Occipital lobe (tissue), 1 donor: ENCODE measurements at regions not wholly inside any gene's neighbourhood (a gene's known extent, or its start where the extent isn't known, plus 50 kb on each side); places are given as distances from the start of the nearest gene placed in this dataset.
"Not testable (repeated sequence)": the region's sequence is repeated elsewhere in the genome, so short reads cannot be mapped to it uniquely, and the experiment has no call there.

Experiments used
- DNase-seq: peaks from one replicate; lab custom pipeline; 2025; lab: John Stamatoyannopoulos, UW

- no peak for DNase-seq
These were observed 258.6 kb upstream of the ARSJ start for GRCh38 chr4:114237997-114238396.

DNA sequence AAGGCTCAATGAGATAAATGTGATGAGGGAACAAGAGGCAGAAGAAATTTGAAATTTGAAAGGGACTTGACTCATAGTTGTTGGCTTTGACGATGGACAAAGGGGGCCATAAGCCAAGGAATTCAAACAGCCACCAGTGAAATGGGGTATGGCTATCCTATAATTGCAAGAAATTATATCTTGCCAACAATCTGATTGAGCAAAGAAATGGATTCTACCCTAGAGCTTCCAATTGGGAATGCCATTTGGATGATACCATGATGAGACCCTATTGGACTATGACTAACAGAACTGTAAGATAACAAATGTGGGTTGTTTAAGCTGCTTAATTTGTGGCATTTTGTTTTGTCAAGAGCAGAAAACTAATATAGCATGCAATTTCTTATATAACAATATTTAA lies 270.1 kb upstream of the ARSJ start:
- DNase-seq = no peak

DNA sequence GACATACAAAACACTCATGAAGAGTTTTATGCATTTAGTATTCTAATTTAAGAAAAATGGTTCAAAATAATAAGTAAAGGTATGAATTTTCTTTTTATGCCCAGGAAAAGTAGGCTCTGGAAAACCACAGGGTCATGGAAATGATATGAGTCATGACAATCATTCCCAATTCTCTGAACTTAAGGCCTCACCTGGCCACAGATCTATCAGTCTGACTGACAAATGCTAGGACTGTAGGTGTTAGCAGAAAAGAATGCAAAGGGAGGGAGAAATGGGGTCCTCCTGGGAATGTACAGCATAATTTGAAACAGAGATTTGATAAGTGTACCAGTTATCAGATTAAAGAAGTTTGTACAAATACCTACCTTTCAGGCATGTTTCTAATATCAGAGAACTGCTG lies 270.5 kb upstream of the ARSJ start:
- no peak for DNase-seq

- DNase-seq = no peak
These were observed 271.0 kb upstream of the ARSJ start for GRCh38 chr4:114250439-114250891.

DNA sequence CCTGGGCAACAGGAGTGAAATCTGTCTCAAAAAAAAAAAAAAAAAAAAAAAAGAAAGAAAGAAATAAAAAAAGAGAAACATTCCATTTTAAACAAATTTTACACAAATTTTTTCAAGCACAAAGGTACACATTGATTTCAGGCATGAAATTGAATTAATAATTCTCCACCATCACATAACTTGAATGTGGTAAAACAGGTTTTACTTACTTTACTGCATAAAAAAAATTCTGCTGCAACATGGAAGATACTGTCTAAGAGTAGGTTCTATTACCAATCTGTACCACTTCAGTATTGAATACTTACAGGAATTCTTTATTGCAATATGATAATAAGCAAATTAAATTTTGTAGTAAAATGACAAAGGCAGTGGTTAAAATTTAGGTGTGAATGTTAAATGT lies 271.6 kb upstream of the ARSJ start:
- no peak for DNase-seq

GRCh38 chr4:114252499-114252898 lies 273.1 kb upstream of the ARSJ start:
- no peak for DNase-seq

GRCh38 chr4:114257501-114257900 lies 278.1 kb upstream of the ARSJ start:
- no peak for DNase-seq

- DNase-seq = not testable (repeated sequence)
These were observed 283.0 kb upstream of the ARSJ start for GRCh38 chr4:114262421-114262820.

DNA sequence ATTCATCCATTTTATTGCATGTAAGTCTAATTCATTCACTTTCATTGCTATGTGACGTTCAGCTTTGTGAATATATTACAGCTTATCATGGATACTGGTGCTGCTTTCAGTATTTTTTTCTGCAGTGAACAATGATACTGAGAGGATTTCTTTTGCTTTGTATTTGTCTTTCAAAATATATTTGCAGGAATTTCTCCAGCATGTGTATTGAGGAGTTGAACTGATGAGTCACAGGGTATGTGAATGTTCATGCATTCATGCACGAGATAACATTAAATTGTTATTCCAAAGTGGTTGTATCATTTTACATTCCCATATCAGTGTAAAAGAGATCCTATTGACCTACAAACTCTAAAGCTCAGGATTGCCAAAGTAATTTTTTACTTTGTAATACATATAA lies 283.8 kb upstream of the ARSJ start:
- DNase-seq = no peak

GRCh38 chr4:114264452-114264851 lies 285.0 kb upstream of the ARSJ start:
- no peak for DNase-seq

DNA sequence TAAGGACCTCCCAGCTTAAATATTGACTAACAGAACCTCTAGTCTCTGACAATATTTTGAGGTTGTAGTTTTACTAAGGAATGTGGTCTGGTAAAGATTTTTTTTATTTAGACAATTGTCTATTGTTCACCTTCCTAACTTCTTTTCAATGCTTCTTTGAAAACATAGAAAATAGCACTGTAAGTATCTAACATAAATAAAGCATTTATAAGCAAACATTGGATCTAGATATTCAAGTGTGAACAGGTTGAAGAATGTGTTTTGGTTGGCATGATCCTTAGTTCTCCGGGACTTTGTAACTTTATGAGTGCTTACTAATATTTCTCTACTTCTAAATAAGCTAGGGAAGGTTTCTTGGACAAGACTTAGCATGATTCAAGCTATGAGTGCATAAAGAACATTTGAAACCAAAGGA lies 285.4 kb upstream of the ARSJ start:
- no peak for DNase-seq

DNA sequence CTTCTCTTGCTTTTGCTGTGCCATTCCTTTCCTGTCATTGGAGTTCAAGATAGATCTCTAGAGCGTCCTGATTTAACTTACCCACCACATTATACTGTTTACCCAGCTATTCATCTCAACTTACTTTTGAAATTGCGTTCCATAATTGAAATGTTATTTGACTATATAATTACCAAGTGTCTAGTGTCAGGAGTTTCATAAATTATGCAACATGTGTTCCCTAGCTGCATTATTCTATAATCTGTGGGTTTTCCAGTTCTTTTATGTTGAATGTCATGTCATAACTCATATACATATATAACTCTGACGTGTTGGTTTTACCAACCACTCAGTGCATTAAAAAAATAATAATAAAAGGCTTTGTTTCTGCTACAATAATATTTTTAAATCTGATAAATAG lies 285.9 kb upstream of the ARSJ start:
- DNase-seq = no peak

DNA sequence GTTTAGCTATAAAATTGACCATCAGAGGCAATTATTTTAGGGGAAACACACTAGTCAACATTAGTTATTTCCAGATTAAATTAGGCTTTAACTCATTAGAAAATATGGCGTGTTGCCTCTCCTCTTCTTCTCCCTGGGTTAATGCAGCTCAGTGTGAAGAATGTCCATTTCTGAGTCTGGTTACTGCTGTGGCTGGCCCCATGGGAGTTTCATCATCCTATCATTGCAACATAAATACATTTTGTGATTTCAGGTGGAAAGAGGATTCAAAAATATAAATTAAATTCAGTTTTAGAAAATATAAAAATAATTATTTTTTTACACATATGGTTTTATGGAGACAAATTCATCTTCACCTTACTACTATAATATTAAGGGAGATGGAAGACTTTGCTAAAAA lies 288.5 kb upstream of the ARSJ start:
- DNase-seq = no peak

DNA sequence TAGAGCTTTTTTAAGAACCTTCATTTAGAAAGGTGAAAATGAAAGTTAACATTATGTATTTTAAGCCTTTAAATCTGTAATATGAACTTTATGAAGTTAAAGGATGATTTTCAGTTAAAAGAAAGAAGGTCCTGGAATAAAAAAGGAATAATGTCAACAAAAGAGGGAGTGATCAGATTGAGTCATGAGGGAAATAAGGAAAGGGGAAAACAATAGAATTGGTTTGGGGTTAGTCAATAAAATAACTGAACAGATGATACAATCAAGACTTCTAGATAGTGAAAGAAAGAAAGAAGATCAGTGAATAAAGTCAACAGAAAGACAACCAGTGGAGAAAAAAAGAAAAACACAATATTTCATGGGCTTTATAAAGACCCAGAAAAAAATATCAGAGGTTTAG lies 291.6 kb upstream of the ARSJ start:
- DNase-seq = no peak

- DNase-seq = no peak
These were observed 292.8 kb upstream of the ARSJ start for GRCh38 chr4:114272226-114272625.

DNA sequence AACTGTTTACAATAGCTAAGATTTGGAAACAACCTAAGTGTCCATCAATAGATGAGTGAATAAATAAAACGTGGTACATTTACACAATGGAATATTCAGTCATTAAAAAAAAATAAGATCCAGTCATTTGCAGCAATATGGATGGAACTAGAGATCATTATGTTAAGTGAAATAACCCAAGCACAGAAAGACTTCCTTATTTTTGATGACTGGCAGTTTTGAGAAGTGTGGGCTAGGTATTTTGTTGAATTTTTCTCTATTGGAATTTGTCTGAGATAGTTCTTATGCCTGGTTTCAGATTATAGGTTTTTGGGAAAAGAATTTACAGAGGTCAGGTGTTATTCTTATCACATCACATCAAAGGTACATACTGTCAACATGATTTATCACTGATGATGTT lies 293.8 kb upstream of the ARSJ start:
- DNase-seq = no peak

DNA sequence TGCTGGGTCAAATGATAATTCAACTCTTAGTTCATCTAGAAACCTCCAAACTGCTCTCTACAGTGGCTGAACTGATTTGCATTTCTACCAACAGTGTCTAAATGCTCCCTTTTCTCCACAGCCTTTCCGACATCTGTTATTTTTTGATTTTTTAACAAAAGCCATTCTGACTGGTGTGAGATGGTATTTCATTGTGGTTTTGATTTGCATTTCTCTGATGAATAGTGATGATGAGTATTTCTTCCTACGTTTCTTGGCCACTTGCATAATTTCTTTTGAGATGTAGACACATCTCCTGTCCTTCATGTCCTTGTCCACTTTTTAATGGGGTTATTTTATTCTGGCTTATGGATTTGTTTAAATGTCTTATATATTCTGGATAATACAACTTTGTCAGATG lies 298.2 kb upstream of the ARSJ start:
- no peak for DNase-seq

DNA sequence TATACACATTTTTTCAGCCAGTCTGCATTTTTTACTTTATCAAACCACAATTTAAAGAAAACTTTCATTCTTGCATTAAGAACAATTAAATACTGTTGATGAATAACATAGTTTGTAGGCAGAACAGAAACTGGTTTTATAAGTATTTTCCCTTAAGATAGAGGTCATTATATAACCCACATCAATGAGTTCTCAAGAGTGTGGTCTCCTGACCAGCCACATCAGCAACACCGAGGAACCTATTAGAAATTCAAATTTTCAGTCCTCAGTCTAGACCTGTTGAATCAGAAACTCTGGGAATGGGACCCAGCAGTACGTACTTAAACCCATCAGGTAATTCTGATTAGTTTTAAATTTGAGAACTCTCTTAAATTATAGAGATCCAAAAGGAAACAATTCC lies 299.6 kb upstream of the ARSJ start:
- no peak for DNase-seq

GRCh38 chr4:114279711-114280110 lies 300.3 kb upstream of the ARSJ start:
- DNase-seq = no peak

- DNase-seq = no peak
These were observed 301.2 kb upstream of the ARSJ start for GRCh38 chr4:114280645-114281044.

- DNase-seq = no peak
These were observed 301.9 kb upstream of the ARSJ start for GRCh38 chr4:114281164-114281960.

DNA sequence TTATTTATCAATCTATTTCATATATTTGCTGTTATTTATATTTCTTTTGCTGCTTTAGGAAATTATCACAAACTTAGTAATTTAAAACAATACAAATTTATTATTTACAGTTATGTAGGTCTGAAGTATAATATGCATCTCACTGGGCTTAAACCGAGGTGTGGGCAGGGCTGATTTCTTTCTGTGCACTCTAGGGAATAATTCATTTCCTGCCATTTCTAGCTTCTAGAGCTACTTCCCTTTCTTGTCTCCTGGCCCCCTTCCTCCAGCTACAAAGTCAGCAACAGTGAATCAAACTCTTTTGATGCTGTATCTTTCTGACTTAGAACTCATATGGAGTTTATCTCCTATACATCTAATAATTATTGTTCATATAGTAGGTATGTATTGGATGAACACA lies 303.5 kb upstream of the ARSJ start:
- no peak for DNase-seq

- no peak for DNase-seq
These were observed 305.2 kb upstream of the ARSJ start for GRCh38 chr4:114284629-114285028.
